BE2C (cell line): ENCODE measurements at regions not wholly inside any gene's neighbourhood (a gene's known extent, or its start where the extent isn't known, plus 50 kb on each side); places are given as distances from the start of the nearest gene placed in this dataset.

Experiments
- DNase-seq: peaks from one replicate; pipeline ENCODE4 v3.0.0-alpha.2; 2020
- H3K27me3 ChIP-seq: fragments of 250-450 bp; sonication (Bioruptor Pico); 2 replicates; pipeline ENCODE4 v1.5.1; 2020; ENCODE audit warnings: mild to moderate bottlenecking
- H3K36me3 ChIP-seq: fragments of 250-450 bp; sonication (Bioruptor Pico); 2 replicates; pipeline ENCODE4 v1.5.1; 2020; ENCODE audit warnings: mild to moderate bottlenecking
- H3K4me1 ChIP-seq: fragments of 250-450 bp; sonication (Bioruptor Pico); 2 replicates; pipeline ENCODE4 v1.5.1; 2020
- H3K4me3 ChIP-seq: 2 replicates; pipeline ENCODE4 v1.5.1; 2011; ENCODE audit warnings: low read depth, low read length
- H3K9me3 ChIP-seq: fragments of 250-450 bp; sonication (Bioruptor Pico); 2 replicates; pipeline ENCODE4 v1.5.1; 2020
- CTCF ChIP-seq: IDR thresholded peaks from 2 replicates; pipeline ENCODE4 v1.5.1; 2012; ENCODE audit warnings: mild to moderate bottlenecking, low read depth, low read length

DNA sequence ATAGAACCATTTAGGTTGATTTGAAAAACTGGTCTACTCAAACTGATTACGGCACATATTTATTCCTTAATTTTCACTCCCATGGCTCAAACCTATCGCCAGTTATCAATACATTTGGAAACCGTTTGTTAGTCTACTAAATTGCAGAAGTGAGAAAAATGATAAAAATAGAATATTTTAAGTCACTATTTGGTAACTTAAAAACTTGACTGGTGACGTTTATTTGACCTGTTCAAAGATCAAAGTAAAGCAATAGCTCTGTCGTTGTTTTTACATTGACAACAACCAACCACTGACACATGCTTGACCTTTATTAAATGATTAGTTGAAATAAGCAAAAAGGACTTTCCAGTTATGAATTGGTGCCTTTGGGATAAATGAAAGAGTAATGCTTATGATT lies 402.9 kb upstream of the MAP3K7 start:
- no peaks in the 10 kb centered on the region for H3K4me1 ChIP-seq
- H3K27me3 ChIP-seq: no peaks in the 10 kb centered on the region
- TF ChIP-seq CTCF: no peak
- no peak overlapping the region for H3K4me3 ChIP-seq
- H3K36me3 ChIP-seq: no peaks in the 10 kb centered on the region
- DNase-seq: no peak
- no peaks in the 10 kb centered on the region for H3K9me3 ChIP-seq

DNA sequence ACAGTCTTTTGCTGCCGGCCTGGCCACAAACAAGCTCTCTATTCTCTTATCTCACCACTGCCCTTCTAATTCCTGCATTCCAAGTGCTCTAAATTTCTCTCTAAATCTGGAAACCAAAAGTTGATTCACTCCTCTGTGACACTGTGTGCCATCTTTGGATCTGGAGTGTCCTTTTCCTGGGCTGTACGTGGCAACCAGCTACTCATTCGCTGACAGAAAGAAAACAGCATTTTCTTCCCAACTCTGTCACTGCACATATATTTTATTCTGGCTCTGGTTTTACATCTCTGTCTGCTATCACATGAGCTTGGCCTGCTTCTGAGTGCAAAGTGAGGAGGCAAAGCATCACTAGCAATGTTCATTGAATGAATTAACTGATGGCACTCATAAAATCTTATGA lies 397.2 kb upstream of the MAP3K7 start:
- Histone ChIP-seq H3K9me3 (no peaks in the 10 kb centered on the region), H3K4me1 (no peaks in the 10 kb centered on the region), H3K27me3 (no peaks in the 10 kb centered on the region), H3K36me3 (no peaks in the 10 kb centered on the region), H3K4me3 (no peak overlapping the region)
- no peak for DNase-seq
- TF ChIP-seq CTCF: no peak

- Histone ChIP-seq H3K4me1 (no peaks in the 10 kb centered on the region), H3K27me3 (no peaks in the 10 kb centered on the region), H3K9me3 (no peaks in the 10 kb centered on the region), H3K36me3 (no peaks in the 10 kb centered on the region), H3K4me3 (no peak overlapping the region)
- TF ChIP-seq CTCF: no peak
- DNase-seq: no peak
These were observed 396.6 kb upstream of the MAP3K7 start for GRCh38 chr6:90983462-90983861.

GRCh38 chr6:90982581-90982980 lies 395.7 kb upstream of the MAP3K7 start:
- H3K27me3 ChIP-seq: no peaks in the 10 kb centered on the region
- no peaks in the 10 kb centered on the region for H3K36me3 ChIP-seq
- H3K4me3 ChIP-seq: no peak overlapping the region
- H3K4me1 ChIP-seq: no peaks in the 10 kb centered on the region
- no peaks in the 10 kb centered on the region for H3K9me3 ChIP-seq
- DNase-seq: no peak
- TF ChIP-seq CTCF: no peak

DNA sequence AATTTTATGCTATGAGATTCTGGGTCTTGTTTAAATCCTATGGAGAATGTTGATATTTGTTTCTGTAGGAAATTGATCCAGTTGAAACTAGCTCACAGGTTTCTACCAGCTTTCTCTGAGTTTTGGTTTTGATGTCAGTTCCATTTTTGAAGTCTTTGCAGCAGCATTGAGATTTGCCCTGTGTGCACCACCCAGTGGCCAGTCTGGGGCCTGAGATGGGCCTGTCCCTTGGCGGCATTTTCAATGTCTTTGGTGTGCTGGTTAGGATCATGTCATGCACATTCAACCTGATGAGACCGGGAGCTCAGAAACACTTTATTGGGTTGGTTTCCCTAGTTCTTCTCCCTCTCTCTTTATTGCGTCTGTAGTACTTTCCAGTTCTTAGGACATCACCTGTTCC lies 395.2 kb upstream of the MAP3K7 start:
- TF ChIP-seq CTCF: 0 out of 2 replicates have a peak, but pooled peaks have one; percentile 17
- DNase-seq: no peak
- no peaks in the 10 kb centered on the region for H3K9me3 ChIP-seq
- H3K4me3 ChIP-seq: no peak overlapping the region
- no peaks in the 10 kb centered on the region for H3K36me3 ChIP-seq
- H3K27me3 ChIP-seq: no peaks in the 10 kb centered on the region
- H3K4me1 ChIP-seq: no peaks in the 10 kb centered on the region

- Histone ChIP-seq H3K4me1 (no peaks in the 10 kb centered on the region), H3K4me3 (no peak overlapping the region), H3K9me3 (no peaks in the 10 kb centered on the region), H3K27me3 (no peaks in the 10 kb centered on the region), H3K36me3 (no peaks in the 10 kb centered on the region)
- TF ChIP-seq CTCF: no peak
- DNase-seq: no peak
These were observed 391.2 kb upstream of the MAP3K7 start for GRCh38 chr6:90978046-90978445.
